ENCODE measurements at regions not wholly inside any gene's neighbourhood (a gene's known extent, or its start where the extent isn't known, plus 50 kb on each side); places are given as distances from the start of the nearest gene placed in this dataset.

GRCh38 chr12:102760322-102760721 is 156.7 kb downstream of the PAH start:
- no peak overlapping the region for H3K4me3 ChIP-seq (ENCODE audit: control insufficient read depth, low read depth, low read length)
- no peak for TF ChIP-seq CTCF (IDR thresholded peaks at IDR 0.05; ENCODE audit: control insufficient read depth, insufficient read depth, low read depth, low read length, missing control alignments)
- no peak for DNase-seq (ENCODE audit: low read depth)

- H3K4me3 ChIP-seq (ENCODE audit: control insufficient read depth, low read depth, low read length): no peak overlapping the region
- TF ChIP-seq CTCF (IDR thresholded peaks at IDR 0.05; ENCODE audit: control insufficient read depth, insufficient read depth, low read depth, low read length, missing control alignments): no peak
- no peak for DNase-seq (ENCODE audit: low read depth)
Observed at GRCh38 chr12:102759466-102759865, 157.6 kb downstream of the PAH start.

GRCh38 chr12:102757882-102758226 is 159.2 kb downstream of the PAH start:
- no peak overlapping the region for H3K4me3 ChIP-seq (ENCODE audit: control insufficient read depth, low read depth, low read length)
- TF ChIP-seq CTCF (IDR thresholded peaks at IDR 0.05; ENCODE audit: control insufficient read depth, insufficient read depth, low read depth, low read length, missing control alignments): no peak
- no peak for DNase-seq (ENCODE audit: low read depth)

GRCh38 chr12:102757154-102757881 is 159.7 kb downstream of the PAH start:
- H3K4me3 ChIP-seq (ENCODE audit: control insufficient read depth, low read depth, low read length): no peak overlapping the region
- DNase-seq (ENCODE audit: low read depth): no peak
- no peak for TF ChIP-seq CTCF (IDR thresholded peaks at IDR 0.05; ENCODE audit: control insufficient read depth, insufficient read depth, low read depth, low read length, missing control alignments)

GRCh38 chr12:102756530-102756929 is 160.5 kb downstream of the PAH start:
- no peak for TF ChIP-seq CTCF (IDR thresholded peaks at IDR 0.05; ENCODE audit: control insufficient read depth, insufficient read depth, low read depth, low read length, missing control alignments)
- no peak for DNase-seq (ENCODE audit: low read depth)
- H3K4me3 ChIP-seq (ENCODE audit: control insufficient read depth, low read depth, low read length): no peak overlapping the region

GRCh38 chr12:102755266-102755665 is 161.8 kb downstream of the PAH start:
- TF ChIP-seq CTCF (IDR thresholded peaks at IDR 0.05; ENCODE audit: control insufficient read depth, insufficient read depth, low read depth, low read length, missing control alignments): no peak
- no peak for DNase-seq (ENCODE audit: low read depth)
- H3K4me3 ChIP-seq (ENCODE audit: control insufficient read depth, low read depth, low read length): no peak overlapping the region
